IPS DF 4.7 (cell line): ENCODE measurements at regions not wholly inside any gene's neighbourhood (a gene's known extent, or its start where the extent isn't known, plus 50 kb on each side); places are given as distances from the start of the nearest gene placed in this dataset.

Experiments used
- DNase-seq: peaks from one replicate; pipeline ENCODE4 v3.0.0-alpha.2; 2013; ENCODE audit warnings: low spot score; ENCODE audit errors: extremely low read depth

GRCh38 chr1:198032668-198033067, 115.5 kb downstream of the LHX9 start:
- DNase-seq, result no peak

GRCh38 chr1:198040880-198041279, 115.9 kb upstream of the NEK7 start:
- DNase-seq, result no peak

DNA sequence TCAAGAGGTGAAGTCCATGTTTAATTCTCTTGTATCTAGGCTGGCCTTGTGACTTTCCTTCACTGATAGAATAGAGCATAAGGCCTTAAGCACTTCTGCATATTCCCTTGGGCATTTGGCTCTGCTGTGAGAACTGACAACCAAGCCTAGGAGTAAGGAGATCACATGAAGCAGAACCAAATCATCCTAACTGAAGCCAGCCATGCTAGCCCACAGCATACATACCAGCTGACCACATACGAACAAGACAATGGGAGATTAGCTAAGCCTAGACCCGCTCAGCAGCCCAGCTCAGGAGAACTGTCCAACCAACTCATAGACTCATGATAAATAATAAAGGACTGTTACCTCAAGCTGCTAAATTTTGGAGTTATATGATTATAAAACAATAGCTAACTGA, 114.6 kb upstream of the NEK7 start:
- no peak for DNase-seq

- no peak for DNase-seq
These were observed 108.9 kb upstream of the NEK7 start for GRCh38 chr1:198047913-198048312.

DNA sequence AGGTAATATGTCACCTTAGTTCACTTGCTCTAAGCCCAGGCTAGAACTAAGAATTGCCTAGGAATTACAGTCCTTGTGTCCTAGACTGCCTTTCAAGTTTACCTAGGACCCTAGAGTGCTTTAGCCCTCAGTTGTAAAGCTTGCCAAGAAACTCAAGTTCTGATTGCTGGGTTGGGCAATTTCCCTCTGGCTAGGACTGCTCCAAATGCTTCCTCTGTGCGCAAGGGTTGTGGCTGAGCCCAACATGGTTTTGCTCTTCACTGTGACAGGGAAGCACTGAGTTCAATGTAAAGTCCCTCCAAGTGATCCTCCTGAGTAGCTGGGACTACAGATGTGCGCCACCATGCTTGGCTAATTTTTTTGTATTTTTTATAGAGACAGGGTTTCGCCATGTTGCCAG, 102.3 kb upstream of the NEK7 start:
- no peak for DNase-seq

GRCh38 chr1:198056255-198056654, 100.5 kb upstream of the NEK7 start:
- peak; percentile 22 for DNase-seq

DNA sequence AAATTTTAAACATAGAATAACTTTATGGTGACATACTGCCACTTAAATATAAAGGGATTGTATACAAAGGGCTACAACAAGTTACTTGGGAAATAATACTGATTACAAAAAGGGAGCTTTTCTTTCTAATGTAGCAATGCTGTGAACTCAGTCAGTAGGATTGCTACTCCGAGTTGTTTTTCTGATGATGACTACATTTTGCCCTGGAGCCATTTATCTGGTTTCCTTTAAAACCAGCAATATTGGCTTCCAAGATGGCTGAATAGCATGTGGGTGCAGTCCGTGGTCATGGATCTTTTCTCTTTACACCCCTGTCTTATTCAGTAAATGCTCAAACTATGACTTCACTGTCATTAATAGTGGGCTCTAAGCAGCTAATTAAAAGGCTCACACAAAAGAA, 92.6 kb upstream of the NEK7 start:
- DNase-seq, result no peak

DNA sequence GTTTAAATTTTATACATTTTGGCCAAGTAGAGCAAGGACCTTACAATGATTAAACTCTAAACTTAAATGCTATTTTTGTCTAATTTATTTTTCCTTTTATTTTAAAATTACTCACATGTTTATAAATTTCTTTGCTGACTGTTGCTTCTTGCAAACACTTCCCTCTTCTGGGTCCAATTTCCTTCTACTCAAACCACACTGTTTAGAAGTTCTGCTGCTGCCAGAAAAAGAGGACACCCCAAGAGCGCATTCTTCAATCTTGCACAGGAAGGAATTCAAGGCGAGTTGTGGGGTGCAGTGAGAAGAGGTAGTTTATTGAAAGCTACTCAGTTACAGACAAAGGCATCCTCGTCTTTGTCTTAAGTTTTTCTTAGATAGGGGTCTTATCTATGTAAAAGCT, 88.5 kb upstream of the NEK7 start:
- DNase-seq, result no peak

DNA sequence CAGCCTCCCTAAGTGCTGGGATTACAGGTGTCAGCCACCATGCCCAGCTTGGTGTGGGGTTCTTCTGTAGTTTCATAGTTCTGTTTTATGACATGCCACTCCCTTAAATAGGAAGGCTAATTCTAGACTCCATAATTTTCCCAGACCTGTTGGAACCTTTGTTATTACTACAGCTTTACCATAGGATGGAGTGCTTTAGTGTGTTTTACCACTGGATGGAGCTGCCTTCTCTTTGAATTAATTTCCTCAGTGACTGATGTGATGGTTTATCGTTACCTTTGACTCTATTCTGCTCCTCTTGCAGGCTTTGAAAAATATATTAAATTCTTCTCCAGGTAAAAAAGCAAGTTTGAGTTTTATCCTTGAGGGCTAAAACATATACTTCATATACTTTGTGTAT, 84.6 kb upstream of the NEK7 start:
- no peak for DNase-seq

- DNase-seq, result no peak
These were observed 81.5 kb upstream of the NEK7 start for GRCh38 chr1:198075296-198075695.

GRCh38 chr1:198079432-198079951, 77.3 kb upstream of the NEK7 start:
- DNase-seq, result no peak

DNA sequence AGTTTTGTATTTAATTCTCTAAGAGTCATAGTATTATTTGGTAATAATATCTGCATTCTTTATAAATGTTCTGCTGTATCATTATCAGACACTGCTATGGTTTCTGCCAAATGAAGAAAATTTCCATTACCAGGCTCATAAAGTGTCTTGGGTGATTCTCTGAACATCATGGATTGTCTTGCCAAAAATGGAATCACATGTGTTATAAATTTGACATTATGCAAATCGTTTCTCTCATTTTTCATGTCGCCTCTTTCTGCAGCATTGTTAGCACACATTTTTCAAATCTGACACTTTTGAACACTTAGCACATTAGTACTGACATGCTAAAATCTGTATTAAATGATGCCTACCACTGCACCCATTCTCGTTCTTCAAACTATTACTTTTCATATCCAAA, 74.2 kb upstream of the NEK7 start:
- no peak for DNase-seq

DNA sequence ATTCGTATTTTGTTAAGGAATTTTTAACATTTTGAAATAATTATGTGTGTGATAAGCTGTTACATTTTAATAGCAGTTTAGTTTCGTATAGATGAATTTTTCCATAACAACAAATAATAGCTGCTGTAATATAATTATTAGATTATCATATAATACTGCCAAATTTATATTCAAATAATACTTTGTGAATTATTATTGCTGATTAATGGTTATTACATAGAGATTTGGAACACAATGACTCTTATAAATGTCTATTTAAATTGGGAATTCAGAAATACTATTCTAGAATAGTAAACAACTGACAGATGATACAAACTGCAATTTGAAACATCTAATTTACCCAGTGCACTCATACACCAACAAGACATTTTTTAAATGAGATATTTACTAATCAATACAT, 73.2 kb upstream of the NEK7 start:
- DNase-seq, result no peak

GRCh38 chr1:198084241-198084908, 72.4 kb upstream of the NEK7 start:
- no peak for DNase-seq

DNA sequence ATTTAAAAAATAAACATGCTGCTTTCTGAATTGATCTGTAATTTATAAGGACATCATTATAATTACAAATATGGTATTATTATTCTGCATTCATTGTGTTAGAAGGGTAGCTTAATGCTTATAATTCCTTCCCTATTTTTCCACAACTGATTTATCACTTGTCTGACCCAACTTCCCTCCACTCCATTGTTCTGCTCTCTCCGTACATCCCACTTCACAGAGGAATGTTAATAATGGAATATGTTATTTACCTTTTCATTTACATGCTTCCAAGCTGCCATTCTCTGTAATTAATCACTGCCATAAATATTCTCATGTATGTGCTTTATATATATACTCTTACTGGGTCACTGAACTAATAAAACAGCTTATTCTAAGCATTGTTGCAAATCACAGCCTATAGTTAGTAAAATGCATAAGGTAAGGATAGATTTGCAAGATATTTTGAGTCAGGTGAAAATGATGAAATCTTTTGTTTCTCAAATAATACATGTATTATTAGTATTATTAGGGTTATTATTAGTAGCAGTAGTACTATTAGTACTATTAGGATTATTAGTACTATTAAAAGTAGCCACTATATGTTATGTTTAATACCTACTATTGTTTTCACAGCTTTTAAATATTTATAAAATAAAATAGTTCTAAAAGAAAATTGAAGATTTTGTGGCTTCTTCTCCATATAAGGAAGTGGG, 70.6 kb upstream of the NEK7 start:
- no peak for DNase-seq

GRCh38 chr1:198087831-198088230, 69.0 kb upstream of the NEK7 start:
- no peak for DNase-seq

- no peak for DNase-seq
These were observed 68.3 kb upstream of the NEK7 start for GRCh38 chr1:198088360-198089071.

DNA sequence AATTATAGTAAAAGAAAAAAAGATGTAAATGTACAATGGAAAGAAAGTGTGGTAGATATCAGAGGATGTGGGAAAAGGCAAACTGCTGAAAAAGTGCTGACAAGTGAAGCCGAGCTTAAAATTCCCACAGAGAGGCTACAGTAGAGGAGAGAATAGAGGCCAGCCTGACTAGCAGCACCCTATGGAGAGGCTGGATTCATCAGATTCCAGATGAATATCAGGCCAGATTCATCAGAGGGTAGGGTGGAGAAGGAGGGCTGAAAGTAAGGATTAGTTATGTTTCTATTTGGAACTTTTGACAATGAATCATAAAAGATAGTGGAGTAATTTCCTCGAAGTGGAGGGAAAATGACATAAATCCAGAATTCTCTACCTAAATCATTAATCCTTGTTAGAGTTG, 60.4 kb upstream of the NEK7 start:
- DNase-seq, result no peak

GRCh38 chr1:198099755-198100154, 57.0 kb upstream of the NEK7 start:
- DNase-seq, result no peak

DNA sequence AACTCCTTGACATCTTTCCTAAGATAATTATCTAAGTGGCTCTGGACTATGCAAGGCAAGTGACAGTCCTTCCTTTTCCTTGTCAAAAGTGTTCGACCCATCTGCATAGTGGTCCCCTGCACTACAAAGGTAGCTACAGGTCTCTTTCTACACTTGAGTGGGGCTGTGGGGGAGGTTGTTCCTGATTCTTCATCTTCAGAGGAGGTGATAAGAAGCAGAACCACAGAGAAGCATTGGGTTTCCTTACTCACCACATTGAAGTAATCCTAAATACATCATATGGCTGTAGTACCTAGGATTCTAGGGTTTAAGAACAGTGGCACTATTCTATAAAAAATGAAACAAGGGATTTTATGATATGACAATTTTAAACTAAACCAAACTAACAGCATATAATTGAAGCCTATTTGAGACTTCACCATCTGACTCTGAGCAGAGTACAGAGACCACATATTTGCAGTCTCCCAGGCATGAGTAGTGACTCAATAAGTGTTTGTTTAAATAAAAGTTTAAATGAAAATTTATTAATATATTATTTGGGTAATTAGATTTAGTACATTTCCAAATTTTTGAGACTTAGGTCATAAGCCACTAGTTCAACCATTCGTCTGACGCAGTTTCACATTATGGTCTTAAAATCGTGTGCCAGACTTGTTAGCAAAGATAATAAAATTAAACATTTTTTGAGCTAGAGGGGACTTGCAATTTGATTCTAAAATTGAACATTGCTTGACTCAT, 54.9 kb upstream of the NEK7 start:
- no peak for DNase-seq

DNA sequence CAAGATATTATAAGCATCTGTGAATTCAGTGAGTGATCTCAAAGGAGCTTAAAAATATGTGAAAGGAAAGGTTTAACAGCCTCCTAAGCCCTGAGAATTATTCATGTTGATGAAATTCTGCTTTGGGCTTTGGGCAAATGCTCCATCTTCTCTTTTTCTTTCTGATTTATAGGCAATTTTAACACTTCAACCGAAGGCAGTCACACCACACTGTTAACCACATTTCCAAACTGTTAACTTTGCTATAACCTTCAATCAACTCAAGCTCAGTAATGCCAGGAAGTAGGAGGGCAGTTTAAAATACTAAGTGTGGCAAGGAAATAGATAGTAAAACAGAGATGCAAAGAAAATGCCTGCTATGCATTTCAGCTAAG, 54.4 kb upstream of the NEK7 start:
- DNase-seq, result no peak

DNA sequence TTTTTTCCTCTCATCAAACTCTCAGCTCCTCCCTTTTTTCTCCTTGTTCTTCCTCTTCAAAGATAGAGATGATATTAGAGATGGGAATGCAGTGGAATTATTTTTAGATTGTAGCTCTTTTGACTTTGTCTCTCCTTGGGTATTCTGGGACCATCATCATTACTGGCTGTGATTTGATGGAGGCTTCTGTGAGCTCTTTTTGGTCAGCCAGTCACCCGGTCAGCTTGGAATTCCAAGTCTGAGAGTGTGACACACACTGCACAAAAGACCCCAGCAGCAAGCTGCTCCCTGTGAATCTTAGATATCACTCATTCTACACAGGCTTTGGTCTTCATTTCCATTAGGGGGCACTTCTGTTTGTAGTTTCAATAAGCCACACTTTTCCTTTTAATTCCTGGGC, 51.6 kb upstream of the NEK7 start:
- no peak for DNase-seq
